ENCODE measurements at regions not wholly inside any gene's neighbourhood (a gene's known extent, or its start where the extent isn't known, plus 50 kb on each side); places are given as distances from the start of the nearest gene placed in this dataset.

DNA sequence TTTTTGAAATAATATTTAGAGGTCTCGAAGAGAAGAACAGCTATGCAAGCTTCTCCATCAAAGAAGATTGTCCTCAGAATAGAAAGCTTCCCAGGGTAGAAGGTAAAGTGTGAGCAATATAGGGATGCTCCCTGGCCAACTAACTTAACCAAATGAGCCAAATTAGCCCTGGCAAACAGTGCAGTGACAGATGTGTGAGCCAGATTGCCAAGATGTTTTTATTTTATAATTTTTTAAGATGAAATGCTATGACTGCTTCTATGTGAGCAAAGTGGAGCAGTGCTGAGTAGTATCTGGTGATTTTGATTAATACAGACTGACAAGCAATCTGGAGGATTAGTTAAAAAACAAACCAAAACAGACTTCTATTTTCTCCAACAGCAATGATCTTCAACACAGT is 202.1 kb downstream of the NOVA1 start:
- no peaks in the 10 kb centered on the region for H3K9me2 ChIP-seq (replicated peaks; ENCODE audit: control insufficient read depth, low read length)
- TF ChIP-seq, protein P1, sequence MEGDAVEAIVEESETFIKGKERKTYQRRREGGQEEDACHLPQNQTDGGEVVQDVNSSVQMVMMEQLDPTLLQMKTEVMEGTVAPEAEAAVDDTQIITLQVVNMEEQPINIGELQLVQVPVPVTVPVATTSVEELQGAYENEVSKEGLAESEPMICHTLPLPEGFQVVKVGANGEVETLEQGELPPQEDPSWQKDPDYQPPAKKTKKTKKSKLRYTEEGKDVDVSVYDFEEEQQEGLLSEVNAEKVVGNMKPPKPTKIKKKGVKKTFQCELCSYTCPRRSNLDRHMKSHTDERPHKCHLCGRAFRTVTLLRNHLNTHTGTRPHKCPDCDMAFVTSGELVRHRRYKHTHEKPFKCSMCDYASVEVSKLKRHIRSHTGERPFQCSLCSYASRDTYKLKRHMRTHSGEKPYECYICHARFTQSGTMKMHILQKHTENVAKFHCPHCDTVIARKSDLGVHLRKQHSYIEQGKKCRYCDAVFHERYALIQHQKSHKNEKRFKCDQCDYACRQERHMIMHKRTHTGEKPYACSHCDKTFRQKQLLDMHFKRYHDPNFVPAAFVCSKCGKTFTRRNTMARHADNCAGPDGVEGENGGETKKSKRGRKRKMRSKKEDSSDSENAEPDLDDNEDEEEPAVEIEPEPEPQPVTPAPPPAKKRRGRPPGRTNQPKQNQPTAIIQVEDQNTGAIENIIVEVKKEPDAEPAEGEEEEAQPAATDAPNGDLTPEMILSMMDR (IDR thresholded peaks at IDR 0.05; ENCODE audit: low read depth, low read length, poor library complexity, severe bottlenecking), result no peak
- TF ChIP-seq EZH2phosphoT487 (IDR thresholded peaks at IDR 0.05; ENCODE audit: borderline replicate concordance, low read length), result no peak
- no peaks in the 10 kb centered on the region for H3K36me3 ChIP-seq (ENCODE audit: control insufficient read depth, low read length)
- no peak overlapping the region for H3K4me3 ChIP-seq (ENCODE audit: low read length)
- H3K4me1 ChIP-seq (ENCODE audit: control insufficient read depth, low read length), result no peaks in the 10 kb centered on the region
- no peaks in the 10 kb centered on the region for H3K27me3 ChIP-seq (ENCODE audit: control insufficient read depth, low read length)
- H4K20me1 ChIP-seq (ENCODE audit: control insufficient read depth, insufficient read depth, low read depth, low read length), result no peaks in the 10 kb centered on the region
- H3K4me2 ChIP-seq (ENCODE audit: low read length), result no peak overlapping the region
- H3K27ac ChIP-seq (ENCODE audit: low read depth, low read length), result no peak overlapping the region
- no peaks in the 10 kb centered on the region for H3K79me2 ChIP-seq (ENCODE audit: control insufficient read depth, low read length)
- no peaks in the 10 kb centered on the region for H3K9me3 ChIP-seq (ENCODE audit: control insufficient read depth, insufficient read depth, low read length)
- H3F3A ChIP-seq (ENCODE audit: control insufficient read depth, insufficient read depth), result no peaks in the 10 kb centered on the region

- no peak overlapping the region for H3K4me2 ChIP-seq (ENCODE audit: low read length)
- no peaks in the 10 kb centered on the region for H3K79me2 ChIP-seq (ENCODE audit: control insufficient read depth, low read length)
- H3K9me2 ChIP-seq (replicated peaks; ENCODE audit: control insufficient read depth, low read length), result no peaks in the 10 kb centered on the region
- H3F3A ChIP-seq (ENCODE audit: control insufficient read depth, insufficient read depth), result no peaks in the 10 kb centered on the region
- TF ChIP-seq, protein P1 (IDR thresholded peaks at IDR 0.05; ENCODE audit: low read depth, low read length, poor library complexity, severe bottlenecking), result no peak
- no peak for TF ChIP-seq EZH2phosphoT487 (IDR thresholded peaks at IDR 0.05; ENCODE audit: borderline replicate concordance, low read length)
- no peak overlapping the region for H3K27ac ChIP-seq (ENCODE audit: low read depth, low read length)
- no peaks in the 10 kb centered on the region for H3K4me1 ChIP-seq (ENCODE audit: control insufficient read depth, low read length)
- H3K9me3 ChIP-seq (ENCODE audit: control insufficient read depth, insufficient read depth, low read length), result no peaks in the 10 kb centered on the region
- no peaks in the 10 kb centered on the region for H4K20me1 ChIP-seq (ENCODE audit: control insufficient read depth, insufficient read depth, low read depth, low read length)
- no peak overlapping the region for H3K4me3 ChIP-seq (ENCODE audit: low read length)
- H3K27me3 ChIP-seq (ENCODE audit: control insufficient read depth, low read length), result no peaks in the 10 kb centered on the region
- H3K36me3 ChIP-seq (ENCODE audit: control insufficient read depth, low read length), result no peaks in the 10 kb centered on the region
Measured at GRCh38 chr14:26394150-26394810, 203.6 kb downstream of the NOVA1 start.

DNA sequence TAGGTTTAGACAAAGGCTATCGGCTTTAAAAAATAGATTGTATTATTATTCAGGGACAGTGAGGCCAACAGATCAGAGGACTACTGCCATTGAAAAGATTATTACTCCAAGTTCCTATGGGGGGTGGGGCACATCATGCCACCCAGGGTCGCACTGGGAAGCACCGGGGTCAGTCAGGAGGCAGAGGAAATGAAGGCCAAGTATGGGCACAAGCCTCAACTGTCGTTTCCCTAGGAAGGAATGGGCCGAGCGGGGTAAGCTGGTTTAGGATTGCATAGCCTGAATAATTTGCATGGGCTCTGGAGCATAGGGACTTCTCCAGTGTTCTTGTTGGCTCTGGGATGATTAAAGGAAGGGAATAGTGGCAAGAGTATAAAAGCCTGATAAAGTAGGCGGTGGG is 205.3 kb downstream of the NOVA1 start:
- Histone ChIP-seq H3F3A (ENCODE audit: control insufficient read depth, insufficient read depth) (no peaks in the 10 kb centered on the region), H3K27ac (ENCODE audit: low read depth, low read length) (no peak overlapping the region), H3K4me1 (ENCODE audit: control insufficient read depth, low read length) (no peaks in the 10 kb centered on the region), H4K20me1 (ENCODE audit: control insufficient read depth, insufficient read depth, low read depth, low read length) (no peaks in the 10 kb centered on the region), H3K4me3 (ENCODE audit: low read length) (no peak overlapping the region), H3K79me2 (ENCODE audit: control insufficient read depth, low read length) (no peaks in the 10 kb centered on the region), H3K4me2 (ENCODE audit: low read length) (no peak overlapping the region), H3K9me2 (replicated peaks; ENCODE audit: control insufficient read depth, low read length) (no peaks in the 10 kb centered on the region), H3K9me3 (ENCODE audit: control insufficient read depth, insufficient read depth, low read length) (no peaks in the 10 kb centered on the region), H3K36me3 (ENCODE audit: control insufficient read depth, low read length) (no peaks in the 10 kb centered on the region), H3K27me3 (ENCODE audit: control insufficient read depth, low read length) (no peaks in the 10 kb centered on the region)
- TF ChIP-seq, protein P1 (IDR thresholded peaks at IDR 0.05; ENCODE audit: low read depth, low read length, poor library complexity, severe bottlenecking), result no peak

All from DOHH2 (cell line).